Mucosa of descending colon (tissue), 3 donors: ENCODE measurements at regions not wholly inside any gene's neighbourhood (a gene's known extent, or its start where the extent isn't known, plus 50 kb on each side); places are given as distances from the start of the nearest gene placed in this dataset.

ENCODE experiments used
- ATAC-seq: fragments of 200-7000 bp; cut with Tn5 transposase; one replicate; pipeline ENCODE4 v1.9.1; 2020; ENCODE audit warnings: mild to moderate bottlenecking, moderate library complexity
- DNase-seq, 3 donors: peaks; one replicate each; pipeline ENCODE4 v3.0.0-alpha.2; 2020
- H3K36me3 ChIP-seq: fragments of 200-600 bp; one replicate; pipeline ENCODE4 v1.8.0; 2021; ENCODE audit warnings: low read depth, mild to moderate bottlenecking
- H3K4me1 ChIP-seq: fragments of 200-600 bp; one replicate; pipeline ENCODE4 v1.8.0; 2021; ENCODE audit warnings: low read depth, mild to moderate bottlenecking
- H3K4me3 ChIP-seq: fragments of 200-600 bp; one replicate; pipeline ENCODE4 v1.8.0; 2021; ENCODE audit warnings: mild to moderate bottlenecking
- H3K9me3 ChIP-seq: fragments of 200-600 bp; one replicate; pipeline ENCODE4 v1.8.0; 2021; ENCODE audit warnings: mild to moderate bottlenecking
- intact Hi-C, 2 donors: fragments of 100-400 bp; cut with DNase I in 1 of 2; cut with micrococcal nuclease in 1 of 2; formaldehyde crosslinking; loops; one replicate each; pipeline versions ENCODE4 v1.11.0 to v1.11.1; 2022; cut with DNase I, micrococcal nuclease
- TF ChIP-seq, protein P1 (sequence below): fragments of 200-600 bp; IDR thresholded peaks from one replicate; pipeline ENCODE4 v1.8.0; 2022; ENCODE audit warnings: antibody characterized with exemption, mild to moderate bottlenecking
- donor health status: DM: no; HTN: no; CAD: no; lungs with moderate emphysema.
- donor health status: DM: no; HTN: no; CAD: no.
- donor health status: DM: no; HTN: yes; CAD: no.

DNA sequence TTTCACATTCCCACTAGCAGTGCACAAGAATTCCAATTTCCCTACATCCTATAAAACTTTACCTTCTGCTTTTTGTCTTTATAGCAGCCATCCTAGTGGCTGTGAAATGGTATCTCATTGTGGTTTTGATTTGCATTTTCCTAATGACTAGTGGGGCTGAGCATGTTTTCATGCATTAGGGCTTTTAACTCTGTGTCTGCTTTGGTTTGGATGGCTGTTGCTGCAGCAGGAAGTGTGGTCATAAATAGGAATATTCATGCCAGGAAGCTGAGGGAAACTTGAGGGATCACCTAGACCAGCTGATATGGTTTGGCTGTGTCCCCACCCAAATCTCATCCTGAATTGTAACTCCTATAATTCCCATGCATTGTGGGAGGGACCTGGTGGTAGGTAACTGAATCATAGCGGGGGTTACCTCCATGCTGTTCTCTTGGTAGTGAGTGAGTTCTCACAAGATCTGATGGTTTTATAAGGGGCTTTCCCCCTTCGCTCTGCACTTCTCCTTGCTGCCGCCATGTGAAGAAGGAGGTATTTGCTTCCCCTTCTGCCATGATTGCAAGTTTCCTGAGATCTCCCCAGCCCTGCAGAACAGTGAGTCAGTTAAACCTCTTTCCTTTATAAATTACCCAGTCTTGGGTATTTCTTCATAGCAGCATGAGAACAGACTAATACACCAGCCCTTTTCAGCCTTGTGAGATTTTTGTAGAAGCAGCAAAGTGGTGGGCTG, 181.8 kb upstream of the PITRM1 start:
- Histone ChIP-seq H3K36me3 (no peaks in the 10 kb centered on the region), H3K4me3 (no peak overlapping the region), H3K4me1 (no peaks in the 10 kb centered on the region), H3K9me3 (no peaks in the 10 kb centered on the region)
- intact Hi-C loops: no loop called here
- TF ChIP-seq, protein P1, sequence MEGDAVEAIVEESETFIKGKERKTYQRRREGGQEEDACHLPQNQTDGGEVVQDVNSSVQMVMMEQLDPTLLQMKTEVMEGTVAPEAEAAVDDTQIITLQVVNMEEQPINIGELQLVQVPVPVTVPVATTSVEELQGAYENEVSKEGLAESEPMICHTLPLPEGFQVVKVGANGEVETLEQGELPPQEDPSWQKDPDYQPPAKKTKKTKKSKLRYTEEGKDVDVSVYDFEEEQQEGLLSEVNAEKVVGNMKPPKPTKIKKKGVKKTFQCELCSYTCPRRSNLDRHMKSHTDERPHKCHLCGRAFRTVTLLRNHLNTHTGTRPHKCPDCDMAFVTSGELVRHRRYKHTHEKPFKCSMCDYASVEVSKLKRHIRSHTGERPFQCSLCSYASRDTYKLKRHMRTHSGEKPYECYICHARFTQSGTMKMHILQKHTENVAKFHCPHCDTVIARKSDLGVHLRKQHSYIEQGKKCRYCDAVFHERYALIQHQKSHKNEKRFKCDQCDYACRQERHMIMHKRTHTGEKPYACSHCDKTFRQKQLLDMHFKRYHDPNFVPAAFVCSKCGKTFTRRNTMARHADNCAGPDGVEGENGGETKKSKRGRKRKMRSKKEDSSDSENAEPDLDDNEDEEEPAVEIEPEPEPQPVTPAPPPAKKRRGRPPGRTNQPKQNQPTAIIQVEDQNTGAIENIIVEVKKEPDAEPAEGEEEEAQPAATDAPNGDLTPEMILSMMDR: no peak
- ATAC-seq: no peak
- DNase-seq: no peak

DNA sequence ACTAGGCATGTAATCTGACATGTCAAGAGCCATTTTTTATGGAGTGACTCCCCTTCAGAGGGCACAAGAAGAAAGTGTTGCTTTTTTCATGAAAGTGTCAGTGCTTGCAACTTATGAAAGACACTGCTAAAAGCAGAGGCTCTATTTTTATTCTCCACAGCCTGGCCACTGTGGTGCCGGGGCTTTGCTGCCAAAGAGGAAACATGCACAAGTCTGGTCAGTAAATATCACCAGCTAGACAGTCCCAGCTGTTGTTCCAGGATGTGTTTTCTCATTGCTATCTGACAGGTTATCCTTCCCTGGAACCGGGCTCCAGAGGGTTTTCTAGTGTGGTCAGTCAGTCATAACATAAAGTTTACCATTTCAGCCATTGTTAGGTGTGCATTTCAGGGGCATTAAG, 180.7 kb upstream of the PITRM1 start:
- ATAC-seq (no peak), DNase-seq (no peak)
- no peaks in the 10 kb centered on the region for H3K9me3 ChIP-seq
- no peaks in the 10 kb centered on the region for H3K36me3 ChIP-seq
- intact Hi-C loops: no loop called here
- TF ChIP-seq, protein P1: no peak
- no peaks in the 10 kb centered on the region for H3K4me1 ChIP-seq
- no peak overlapping the region for H3K4me3 ChIP-seq

DNA sequence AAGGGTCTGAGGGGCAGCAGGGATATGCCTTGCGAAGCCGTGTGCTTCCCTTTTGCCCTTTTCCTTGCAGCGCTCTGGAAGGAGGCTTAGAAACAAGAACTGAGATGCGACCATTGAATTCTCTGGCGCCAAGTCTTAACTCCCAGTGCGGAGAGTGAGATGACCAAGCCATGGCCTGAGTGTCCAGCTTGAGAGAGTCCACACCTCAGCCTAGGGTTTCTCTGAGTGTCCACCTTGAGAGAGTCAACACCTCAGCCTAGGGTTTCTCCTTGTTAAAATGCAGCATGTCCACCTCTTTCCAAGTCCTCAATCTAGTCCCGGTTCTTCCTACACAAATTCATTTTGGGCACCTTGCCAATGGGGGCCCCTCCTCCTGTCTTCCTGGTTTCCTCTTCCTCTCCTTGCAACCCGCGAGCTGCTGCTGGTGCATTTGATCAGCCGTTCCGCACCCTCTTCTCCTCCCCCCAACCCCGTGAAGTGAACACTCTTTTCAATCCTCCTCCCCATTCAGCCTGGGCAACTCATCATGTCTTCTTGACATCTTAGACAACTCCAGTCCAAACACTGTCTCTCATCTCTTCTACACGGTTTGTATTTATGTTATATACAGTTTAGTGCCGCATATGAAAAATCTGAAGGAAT, 178.2 kb upstream of the PITRM1 start:
- no peaks in the 10 kb centered on the region for H3K9me3 ChIP-seq
- no peak overlapping the region for H3K4me3 ChIP-seq
- no peaks in the 10 kb centered on the region for H3K4me1 ChIP-seq
- ATAC-seq (no peak), DNase-seq (no peak)
- H3K36me3 ChIP-seq: no peaks in the 10 kb centered on the region
- intact Hi-C loops: no loop called here
- TF ChIP-seq, protein P1: no peak

DNA sequence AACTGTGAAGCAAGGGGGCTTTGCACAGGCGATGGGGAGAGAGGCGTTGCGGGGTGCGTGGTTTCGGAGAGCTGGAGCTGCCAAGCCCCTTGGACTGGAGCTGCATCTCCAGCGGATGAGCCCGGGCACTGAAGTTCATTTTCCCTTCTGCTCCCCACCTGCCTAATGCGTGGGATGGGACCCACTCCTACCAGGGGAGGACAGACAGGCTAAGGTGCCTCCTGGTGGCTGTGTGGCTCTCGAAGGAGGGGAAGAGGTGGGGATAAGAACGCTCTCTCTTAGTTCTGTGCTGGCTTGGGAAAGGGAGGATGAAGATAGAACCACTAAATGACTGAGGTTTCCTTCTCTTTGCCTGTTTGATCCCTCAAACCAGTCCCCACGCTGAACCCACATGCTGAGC, 177.6 kb upstream of the PITRM1 start:
- Histone ChIP-seq H3K36me3 (no peaks in the 10 kb centered on the region), H3K9me3 (no peaks in the 10 kb centered on the region), H3K4me3 (no peak overlapping the region), H3K4me1 (no peaks in the 10 kb centered on the region)
- ATAC-seq (no peak), DNase-seq (no peak)
- TF ChIP-seq, protein P1: no peak
- intact Hi-C loops: no loop called here

DNA sequence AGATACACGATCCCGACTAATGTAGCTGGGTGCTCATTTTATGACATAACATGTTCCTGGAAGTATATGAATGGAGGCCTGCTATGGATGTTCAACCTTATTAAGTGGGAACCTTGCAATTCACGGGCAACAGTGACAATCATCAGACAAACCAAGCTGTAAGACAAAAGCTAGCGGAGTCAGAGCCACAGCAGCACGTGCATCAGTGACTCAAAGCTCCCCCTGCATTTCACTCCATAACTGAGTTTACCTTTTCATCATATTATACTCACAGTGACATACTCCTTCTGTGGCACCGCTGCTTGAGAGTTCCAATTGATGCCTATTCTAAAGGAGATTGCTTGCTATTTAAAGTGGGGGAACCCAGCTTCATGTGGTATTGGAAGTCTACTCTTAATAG, 176.0 kb upstream of the PITRM1 start:
- Histone ChIP-seq H3K4me1 (no peaks in the 10 kb centered on the region), H3K9me3 (no peaks in the 10 kb centered on the region), H3K36me3 (no peaks in the 10 kb centered on the region), H3K4me3 (no peak overlapping the region)
- TF ChIP-seq, protein P1: no peak
- DNase-seq (no peak), ATAC-seq (no peak)
- intact Hi-C loops: no loop called here
